GM19468 (cell line): ENCODE measurements at regions not wholly inside any gene's neighbourhood (a gene's known extent, or its start where the extent isn't known, plus 50 kb on each side); places are given as distances from the start of the nearest gene placed in this dataset.

Experiments
- ATAC-seq: cut with Tn5 transposase; IDR thresholded peaks from one replicate; pipeline ENCODE4 v1.9.1; 2021; ENCODE audit warnings: mild to moderate bottlenecking, moderate library complexity, moderate number of reproducible peaks; ENCODE audit not compliant: unreplicated experiment; ENCODE audit errors: extremely low read depth

DNA sequence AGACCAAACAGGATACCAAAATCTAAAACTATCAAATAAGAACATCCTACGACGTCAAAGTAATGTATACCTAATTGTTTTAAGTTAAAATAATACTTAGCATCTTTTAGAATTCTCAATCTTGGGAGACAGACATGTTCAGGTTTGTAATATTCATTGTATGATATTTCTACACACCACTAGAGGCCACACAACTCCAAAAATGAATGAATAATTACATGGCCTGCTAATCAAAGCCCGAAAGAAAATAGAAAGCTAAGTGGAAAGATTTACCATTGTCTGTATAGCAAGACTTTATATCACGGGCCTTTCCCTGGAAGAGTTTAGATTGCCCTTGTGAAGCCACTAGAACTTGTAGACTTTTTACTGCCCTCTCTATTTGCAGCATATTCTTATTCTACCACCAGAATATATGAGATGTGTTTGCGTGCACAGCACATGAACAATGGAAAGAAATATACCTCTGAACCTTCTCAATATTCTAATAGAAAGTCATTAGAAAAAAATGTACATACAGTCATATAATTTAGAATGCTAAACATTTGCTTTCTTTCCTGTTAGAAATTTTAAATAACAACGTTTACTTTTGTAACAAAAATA, 380.1 kb upstream of the NUDT12 start:
- ATAC-seq: no peak

DNA sequence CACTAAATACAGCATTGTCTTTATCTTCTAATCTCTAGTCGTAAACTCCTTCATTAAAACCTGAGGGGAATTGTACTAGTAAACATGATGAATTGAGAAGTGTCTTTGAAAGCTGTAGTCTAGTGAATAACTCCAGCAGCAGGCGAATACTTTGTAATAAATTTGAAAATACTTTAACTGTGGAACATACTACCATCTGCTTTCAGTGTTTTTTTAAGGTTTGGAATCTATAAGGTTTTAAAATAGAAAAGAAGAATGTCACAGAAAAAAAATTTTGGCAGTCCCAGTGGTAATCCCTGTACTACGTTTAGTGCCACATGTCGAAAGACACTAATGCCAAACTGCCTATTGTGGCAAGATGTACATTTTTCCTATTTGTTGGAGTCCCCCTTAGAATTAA, 379.0 kb upstream of the NUDT12 start:
- no peak for ATAC-seq

DNA sequence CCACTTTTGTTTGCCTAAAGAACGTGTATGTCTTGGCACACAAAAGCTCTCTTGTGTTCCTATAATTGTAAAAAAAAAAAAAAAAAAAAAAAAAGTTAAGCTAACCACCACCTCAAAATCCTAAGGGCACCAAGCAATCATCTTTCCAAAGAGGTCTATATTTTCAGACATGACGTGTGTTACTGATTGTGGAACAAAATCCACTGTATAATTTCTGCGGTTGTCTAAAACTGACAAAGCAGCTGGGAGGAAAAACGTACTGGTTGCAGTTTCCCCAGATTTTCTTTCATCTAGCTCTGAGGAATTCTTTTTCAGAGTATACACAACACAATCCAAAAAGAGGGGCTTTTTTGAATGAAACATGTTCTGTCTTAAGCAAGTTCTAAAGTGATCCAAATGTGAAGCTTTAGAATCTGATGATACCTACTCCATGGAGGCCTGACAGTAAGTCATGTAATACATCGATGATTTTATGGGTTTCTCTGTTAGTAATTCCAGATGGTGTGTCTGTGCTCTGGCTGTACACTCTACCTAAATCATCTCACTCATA, 375.6 kb upstream of the NUDT12 start:
- ATAC-seq: no peak

DNA sequence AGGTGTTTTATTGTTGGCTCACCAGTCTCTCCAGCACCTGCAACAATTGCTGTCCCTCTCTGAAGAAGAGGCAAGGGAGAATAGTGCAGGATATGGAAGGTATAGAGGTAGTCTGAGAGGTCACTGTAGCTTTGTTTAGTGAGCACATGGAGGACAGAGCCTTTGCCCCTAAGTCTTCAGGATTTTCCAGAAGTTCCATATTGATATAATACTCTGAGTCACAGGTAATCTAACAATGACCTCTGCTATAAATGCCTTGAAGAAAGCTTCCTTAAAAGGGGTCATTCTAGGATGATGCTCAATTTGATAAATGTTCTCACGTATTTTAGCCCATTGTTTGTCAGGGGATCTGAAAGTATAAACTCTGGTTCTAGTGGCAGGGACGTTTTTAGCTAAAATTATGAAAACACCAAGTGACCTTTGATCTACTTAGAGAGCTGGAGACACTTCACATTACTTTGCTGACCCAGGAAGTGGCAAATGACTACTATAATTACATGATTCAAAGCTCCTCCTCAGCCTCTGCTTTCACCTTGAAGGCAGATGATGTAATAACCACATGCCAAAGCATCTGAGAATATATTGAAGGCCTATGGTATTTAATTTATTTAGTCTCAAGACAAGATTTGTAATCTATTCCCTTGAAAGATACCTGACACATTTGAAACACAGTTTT, 366.9 kb upstream of the NUDT12 start:
- no peak for ATAC-seq

DNA sequence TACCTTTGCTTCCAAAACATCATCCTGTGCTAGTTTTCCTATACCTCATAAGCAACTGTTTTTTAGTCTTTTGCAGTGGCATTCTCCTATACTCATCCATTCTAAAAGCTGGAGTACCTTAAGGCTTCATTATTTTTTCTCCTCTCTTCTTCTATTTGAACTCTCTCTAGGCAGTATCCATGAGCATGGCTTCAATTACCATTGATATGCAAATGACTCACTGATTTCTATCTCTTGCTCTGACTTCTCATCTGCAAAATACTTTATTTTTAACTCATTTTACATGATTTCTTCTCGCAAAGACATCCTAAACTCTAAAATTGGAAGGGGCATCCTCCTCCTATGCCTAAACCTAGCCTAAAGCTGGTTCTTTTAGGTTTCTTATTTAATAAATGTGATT, 365.1 kb upstream of the NUDT12 start:
- no peak for ATAC-seq

DNA sequence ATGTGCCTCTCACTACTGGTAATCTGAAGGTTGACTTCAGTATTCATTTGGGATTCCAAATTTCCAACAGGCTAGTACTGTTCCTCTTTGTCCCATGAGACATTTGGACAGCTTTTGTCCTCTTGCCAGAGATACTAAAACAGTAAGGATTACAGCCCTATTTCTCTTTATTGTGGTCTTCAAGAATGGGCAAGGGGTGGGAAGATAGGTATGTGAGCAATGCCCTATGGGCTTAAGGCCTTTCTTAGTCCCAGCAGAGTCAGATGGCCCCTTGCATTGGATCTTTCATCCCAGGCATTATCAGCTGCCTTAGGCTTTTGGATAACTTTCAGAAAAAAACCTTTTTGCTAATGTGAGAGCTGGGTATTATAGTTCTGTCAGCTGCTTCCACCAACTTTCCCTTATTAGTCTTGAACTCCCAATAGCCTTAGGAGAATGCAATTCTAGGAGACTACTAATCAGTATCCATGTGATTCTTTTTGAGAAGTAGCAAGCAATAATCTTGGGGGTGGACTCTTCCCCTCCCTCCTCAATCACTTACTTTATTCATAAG, 361.1 kb upstream of the NUDT12 start:
- ATAC-seq: no peak

DNA sequence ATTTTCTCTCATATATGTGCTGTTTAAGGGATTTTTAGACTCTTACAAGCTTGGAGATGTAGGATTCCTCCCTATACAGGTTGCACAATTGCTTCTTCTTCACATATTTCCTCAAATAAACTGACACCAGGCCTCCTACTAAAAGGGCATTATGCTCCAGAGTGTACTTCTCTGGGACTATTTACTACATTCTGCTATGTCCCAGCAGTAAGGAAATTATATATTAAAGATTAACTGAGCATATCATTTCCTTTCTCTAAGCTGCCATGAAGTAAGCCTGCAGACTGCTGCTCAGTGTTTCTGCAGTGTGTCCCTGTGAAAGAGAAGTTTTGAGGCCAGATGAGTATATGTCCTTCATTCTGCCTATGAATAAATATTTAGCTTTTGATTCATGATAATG, 356.9 kb upstream of the NUDT12 start:
- ATAC-seq: no peak

DNA sequence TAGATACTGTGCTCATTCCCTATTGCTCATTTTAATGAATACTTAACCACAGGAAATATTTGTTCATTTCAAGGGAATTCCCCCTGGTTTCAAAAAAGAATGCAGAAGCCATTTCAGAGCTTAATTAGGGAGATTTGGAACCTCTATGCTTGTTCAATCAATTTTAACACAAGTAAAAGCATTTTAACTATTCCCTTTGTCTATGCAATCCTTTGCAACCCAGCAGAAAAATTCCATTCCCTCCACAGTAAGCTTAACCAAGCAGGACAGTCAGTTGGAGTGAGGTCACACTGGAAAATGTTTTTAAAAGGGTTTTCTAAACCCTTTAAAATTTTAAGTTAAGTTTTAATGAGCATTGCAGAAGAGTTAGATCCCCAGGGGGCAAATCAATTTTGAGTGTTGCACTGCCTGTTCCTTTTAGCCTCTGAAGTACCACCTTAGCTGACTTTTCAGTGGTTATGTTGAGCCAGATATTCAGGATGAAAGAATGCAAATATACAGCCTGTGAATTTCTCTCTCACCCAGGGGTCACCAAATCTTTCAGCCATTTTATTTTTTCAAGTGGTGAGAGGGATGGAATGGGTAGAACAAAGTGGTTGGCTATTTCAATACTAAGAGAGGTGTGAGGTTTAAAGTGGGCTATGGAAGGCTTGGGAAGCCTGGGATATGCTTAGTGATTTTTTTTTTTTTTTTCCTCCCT, 356.2 kb upstream of the NUDT12 start:
- ATAC-seq: no peak

DNA sequence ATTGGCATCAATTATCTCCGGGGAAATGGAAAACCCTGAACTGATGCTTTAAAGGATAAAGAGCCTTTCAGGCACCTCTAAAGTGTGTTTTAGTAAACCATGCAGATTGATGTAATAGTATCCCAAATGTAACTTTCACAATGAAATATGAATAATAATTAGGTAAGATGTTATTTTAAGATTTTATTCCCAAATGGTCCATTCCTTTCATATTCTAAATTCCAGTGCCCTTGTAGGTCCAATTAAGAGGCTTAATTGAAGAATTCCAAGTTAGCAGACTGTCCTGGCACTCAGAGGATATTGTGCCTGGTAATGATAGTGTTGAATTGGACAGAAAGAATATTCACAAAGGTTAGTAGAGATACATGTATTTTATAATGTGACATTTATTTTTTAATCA, 352.5 kb upstream of the NUDT12 start:
- no peak for ATAC-seq

DNA sequence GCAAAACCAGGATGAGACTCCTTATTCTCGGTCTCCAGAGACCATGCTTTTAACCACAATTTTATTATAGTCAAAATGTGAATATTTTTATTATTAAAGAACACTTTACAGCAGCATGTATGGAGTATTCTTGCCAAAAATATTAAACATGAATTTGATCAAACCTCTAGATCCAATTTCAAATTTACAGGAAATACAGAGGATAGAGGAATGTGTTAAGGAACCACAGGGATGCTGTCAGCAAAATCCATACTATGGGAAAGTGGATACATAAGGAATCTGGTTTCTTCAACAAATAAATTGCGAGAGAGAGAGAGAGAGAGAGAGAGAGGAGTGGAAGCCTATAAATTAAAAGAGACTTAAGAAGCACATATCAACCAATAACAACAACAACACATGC, 348.2 kb upstream of the NUDT12 start:
- ATAC-seq: no peak

DNA sequence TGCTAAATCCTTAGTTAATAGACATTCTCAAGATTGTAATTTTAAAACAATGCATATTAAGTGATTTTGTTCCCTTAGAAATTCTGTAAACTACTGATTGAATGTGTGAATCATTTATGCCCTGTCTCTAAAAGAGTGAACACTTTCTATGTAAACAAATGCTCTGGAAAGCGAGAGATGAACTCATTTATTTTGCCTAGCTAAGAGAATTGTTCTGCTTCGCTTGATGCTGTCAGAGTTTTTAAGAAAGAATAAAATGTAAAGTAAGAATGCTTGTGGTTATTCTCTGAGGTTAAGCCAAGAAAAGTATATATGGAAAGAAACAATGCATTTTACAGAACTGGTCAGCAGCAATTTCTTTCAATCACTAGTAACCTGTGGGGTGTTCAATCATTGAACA, 347.4 kb upstream of the NUDT12 start:
- ATAC-seq: no peak

DNA sequence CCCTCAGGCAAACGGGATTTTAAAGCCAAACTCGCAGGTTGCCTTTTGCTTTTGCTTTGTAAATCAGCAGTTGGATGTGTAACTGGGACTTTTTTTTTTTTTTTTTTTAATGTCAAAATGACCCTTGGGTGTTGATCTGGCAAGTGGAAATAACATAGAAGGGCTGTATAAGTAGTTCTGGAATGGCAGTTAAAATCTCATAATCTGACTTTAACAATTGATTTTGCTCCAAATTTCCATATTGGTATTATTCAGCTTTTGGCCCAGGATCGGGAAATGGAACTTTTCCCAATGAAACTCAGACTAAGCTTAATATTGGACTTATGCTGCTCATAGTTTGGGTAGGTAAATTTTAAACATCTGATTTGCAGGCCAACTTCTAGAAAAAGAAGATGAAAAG, 346.8 kb upstream of the NUDT12 start:
- no peak for ATAC-seq

DNA sequence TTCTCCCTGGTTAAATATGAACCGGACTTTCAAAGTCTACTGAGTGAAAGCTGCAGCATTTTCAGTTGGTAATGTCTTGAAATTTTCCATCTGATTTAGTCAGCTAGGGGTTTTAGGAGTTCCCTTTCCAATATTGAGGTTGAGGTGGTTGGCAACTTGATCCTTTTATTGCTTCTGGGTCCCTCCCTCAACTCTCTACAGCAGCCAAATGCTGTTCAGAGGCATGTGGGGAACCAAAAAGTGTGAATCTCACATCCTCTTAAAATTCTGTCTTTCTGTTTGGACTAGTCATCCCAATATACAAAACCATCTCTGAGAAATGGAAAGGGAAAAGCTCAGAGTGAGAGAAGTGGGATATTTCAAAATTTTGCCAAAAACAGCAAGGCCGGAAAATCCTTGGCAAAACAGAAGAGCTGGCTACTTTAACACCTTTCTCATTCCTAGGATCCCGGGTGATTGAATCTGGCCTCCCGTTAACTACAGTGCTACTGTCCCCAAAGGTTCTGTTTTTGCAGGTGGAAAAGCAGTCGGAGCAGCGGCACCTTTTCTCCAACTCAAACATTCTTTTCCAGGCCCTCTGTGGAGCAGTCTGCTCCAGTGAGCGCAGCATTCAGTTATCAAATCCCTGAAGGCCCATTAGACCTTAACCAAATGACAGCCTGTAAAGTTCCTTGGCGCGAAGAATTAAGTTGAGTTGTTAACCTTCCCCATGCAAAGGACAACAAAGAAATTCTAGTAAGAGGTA, 345.9 kb upstream of the NUDT12 start:
- no peak for ATAC-seq

DNA sequence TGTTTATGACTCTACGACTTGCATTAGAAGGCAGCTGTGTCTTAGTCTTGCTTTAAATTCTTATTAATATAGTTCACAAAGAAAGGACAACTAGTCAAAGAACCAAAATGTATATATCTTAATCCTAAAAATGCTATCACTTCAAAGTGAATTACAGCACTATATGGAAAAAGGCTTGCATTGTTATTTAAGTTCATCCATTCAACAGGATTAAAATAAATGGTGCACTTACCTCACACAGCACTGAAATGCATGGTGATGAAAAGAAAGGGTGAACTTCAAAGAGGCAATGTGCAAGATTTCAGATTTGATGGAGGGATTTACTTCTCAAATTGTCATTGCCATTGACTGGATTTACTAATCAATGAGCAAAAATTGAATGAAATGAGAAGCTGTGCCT, 344.4 kb upstream of the NUDT12 start:
- no peak for ATAC-seq

DNA sequence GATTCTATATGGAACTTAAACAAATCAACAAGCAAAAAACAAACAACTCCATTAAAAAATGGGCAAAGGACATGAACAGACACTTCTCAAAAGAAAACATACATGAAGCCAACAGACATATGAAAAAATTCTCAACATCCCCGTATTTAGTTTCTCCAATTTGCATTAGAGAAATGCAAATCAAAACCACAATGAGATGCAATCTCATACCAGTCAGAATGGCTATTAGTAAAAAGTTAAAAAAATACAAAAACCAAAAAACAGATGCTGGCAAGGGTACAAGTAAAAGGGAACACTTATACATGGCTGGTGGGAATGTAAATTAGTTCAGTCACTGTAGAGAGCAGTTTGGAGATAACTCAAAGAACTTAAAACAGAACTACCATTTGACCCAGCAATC, 342.1 kb upstream of the NUDT12 start:
- ATAC-seq: no peak

DNA sequence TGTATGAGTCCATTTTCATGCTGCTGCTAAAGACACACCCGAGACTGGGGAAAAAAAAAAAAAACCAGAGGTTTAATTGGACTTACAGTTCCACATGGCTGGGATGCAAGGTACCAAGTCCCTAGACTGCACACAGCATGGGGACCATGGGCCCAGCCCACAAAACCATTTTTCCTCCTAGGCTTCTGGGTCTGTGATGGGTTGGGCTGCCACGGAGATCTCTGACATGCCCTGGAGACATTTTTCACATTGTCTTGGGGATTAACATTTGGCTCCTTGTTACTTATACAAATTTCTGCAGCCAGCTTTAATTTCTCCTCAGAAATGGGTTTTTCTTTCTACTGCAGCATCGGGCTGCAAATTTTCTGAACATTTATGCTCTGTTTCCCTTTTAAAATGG, 340.3 kb upstream of the NUDT12 start:
- no peak for ATAC-seq

DNA sequence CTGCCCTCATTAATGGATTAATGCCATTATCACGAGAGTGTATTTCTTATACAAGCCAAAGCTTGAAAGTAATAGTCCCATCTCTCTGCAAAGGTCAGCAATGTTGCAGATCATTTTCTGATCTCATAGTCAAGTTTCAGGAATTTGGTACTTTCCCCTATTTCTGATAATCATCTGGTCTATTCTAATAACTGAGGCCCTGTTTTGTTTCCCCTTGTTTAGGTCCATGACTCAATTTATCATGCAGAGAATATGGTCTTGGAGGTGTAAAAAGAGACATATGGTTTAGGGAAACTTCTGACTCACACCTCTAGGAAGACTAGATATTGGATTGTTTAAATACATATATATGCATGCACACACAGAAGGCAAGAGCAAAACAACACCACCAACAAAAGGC, 339.3 kb upstream of the NUDT12 start:
- no peak for ATAC-seq

DNA sequence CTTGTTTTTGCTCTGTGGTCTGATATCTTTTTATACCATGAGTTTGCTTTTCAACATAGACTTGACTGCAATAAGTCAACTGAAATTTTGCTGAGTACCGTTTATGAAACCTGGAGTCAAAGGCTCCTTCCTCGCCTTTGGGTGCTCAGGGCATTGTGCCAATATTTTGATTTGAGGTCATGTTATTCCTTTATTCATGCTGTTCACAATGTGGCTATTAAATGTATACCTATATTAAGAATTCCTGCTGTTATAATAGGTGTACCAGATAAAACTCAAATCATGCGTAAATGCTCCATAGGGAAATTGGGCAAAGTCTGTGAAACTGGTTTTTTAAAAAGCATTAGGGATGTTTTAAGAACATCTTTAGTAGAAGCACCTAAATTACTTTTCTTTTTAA, 334.0 kb upstream of the NUDT12 start:
- no peak for ATAC-seq

DNA sequence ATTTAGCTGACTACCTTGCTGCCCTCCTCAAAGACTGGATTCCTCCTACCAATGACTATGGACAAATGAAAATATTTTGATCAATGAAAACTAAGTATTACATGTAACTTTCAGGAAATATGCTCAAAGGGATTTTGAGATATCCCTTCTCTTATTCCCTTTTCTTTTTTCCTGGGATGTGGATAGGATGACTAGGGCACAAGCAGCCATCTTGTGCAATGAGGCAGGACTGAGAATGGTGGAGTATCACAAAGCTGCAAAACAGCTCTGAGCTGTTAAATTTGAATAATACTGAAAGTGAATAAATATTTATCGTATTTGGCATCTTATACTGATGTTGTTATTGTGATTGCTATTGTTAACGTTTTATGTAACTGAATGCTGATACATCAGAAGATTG, 333.1 kb upstream of the NUDT12 start:
- ATAC-seq: no peak

DNA sequence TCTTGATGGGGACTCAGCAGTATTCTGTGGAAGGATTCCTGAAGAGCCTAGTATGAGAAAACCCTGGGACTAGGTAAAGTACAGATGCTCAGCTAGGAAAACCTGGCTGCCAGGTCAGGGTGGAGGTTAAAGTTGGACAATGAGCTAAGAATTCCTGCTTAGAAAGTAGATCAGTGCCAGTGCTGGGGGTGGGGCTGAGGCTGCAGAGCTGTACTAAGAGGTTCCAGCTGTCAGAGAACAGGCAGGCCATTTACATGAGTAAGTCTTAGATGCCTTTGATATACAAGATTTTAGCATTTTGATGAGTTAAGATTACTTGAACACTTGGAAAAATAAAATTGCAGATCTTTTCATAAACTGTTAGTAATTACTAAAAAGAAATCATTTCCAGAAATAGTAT, 332.3 kb upstream of the NUDT12 start:
- no peak for ATAC-seq

DNA sequence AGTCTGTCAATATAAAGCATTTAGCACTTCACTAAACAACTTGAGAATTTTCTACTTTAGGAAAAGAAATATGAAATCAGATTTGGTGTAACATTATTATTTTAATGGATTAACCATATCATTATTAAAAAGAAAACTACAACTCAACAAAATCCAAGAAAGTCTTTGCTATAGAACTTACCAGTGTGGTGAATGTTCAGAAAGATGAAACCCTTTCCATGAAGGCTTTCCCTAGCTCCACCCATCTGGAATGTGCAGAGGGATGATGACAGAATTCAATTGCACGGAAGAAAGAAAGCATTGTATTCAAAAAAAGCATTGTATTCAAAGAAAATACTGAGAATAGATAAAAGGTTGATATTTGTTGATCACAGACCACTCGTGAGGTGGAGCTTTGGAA, 328.6 kb upstream of the NUDT12 start:
- ATAC-seq: no peak
